Renal cortical epithelial cell (primary cell): ENCODE measurements at regions not wholly inside any gene's neighbourhood (a gene's known extent, or its start where the extent isn't known, plus 50 kb on each side); places are given as distances from the start of the nearest gene placed in this dataset.
"Not testable (repeated sequence)": the region's sequence is repeated elsewhere in the genome, so short reads cannot be mapped to it uniquely, and the experiment has no call there.

Source experiments
- DNase-seq: peaks from one replicate; pipeline ENCODE4 v3.0.0-alpha.2; 2011; ENCODE audit warnings: low read depth

DNA sequence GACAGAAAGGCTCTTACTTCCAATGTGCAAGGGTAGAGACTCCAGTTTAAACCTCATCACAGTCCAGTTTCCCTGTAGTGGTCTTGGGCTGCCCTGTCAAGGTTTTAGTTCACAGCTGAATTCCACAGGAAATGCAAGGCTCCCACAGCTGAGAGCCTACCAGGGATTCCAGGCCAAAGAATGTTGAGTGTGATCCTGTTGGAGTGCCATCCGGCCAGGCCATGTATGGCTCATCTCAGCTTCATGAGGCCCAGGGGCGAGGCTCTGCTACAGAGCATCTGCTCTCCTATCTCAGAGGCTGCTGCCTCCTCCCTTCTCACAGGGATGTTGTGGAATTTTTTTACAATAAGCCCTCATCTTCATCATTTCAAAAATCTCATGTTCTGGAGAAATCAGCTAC, 239.8 kb upstream of the CCL2 start:
- no peak for DNase-seq

- no peak for DNase-seq
Measured at GRCh38 chr17:34024386-34024785, 230.7 kb upstream of the CCL2 start.

- no peak for DNase-seq
Measured at GRCh38 chr17:34024806-34025551, 230.1 kb upstream of the CCL2 start.

- not testable (repeated sequence) for DNase-seq
Measured at GRCh38 chr17:34030601-34031000, 224.5 kb upstream of the CCL2 start.

DNA sequence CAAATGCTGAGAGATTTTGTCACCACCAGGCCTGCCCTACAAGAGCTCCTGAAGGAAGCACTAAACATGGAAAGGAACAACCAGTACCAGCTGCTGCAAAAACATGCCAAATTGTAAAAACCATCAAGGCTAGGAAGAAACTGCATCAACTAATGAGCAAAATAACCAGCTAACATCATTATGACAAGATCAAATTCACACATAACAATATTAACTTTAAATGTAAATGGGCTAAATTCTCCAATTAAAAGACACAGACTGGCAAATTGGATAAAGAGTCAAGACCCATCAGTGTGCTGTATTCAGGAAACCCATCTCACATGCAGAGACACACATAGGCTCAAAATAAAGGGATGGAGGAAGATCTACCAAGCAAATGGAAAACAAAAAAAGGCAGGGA, 222.8 kb upstream of the CCL2 start:
- not testable (repeated sequence) for DNase-seq

- DNase-seq: not testable (repeated sequence)
Measured at GRCh38 chr17:34038786-34039185, 216.3 kb upstream of the CCL2 start.

DNA sequence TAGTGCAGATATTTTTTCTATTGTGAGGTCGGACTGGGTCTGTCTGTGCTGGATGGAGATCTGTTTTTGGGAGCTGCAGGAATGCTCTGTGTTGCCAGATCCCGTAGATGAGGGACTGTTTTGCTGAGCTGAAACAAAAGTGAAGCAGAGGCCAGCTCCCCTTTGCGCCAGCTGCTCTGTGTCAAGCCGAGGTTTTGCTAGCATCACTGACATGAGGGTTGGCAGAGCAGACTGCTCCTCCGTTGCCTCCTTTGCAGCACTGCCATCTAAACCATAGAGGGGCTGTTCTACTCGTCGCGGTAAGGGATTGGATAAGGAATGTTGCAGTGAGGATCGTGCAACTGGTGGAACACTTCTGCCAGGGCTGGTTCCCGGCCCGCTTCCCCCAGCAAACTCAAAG, 215.9 kb upstream of the CCL2 start:
- not testable (repeated sequence) for DNase-seq

GRCh38 chr17:34039759-34040555, 215.1 kb upstream of the CCL2 start:
- DNase-seq: not testable (repeated sequence)

GRCh38 chr17:34045990-34046389, 209.1 kb upstream of the CCL2 start:
- DNase-seq: no peak

DNA sequence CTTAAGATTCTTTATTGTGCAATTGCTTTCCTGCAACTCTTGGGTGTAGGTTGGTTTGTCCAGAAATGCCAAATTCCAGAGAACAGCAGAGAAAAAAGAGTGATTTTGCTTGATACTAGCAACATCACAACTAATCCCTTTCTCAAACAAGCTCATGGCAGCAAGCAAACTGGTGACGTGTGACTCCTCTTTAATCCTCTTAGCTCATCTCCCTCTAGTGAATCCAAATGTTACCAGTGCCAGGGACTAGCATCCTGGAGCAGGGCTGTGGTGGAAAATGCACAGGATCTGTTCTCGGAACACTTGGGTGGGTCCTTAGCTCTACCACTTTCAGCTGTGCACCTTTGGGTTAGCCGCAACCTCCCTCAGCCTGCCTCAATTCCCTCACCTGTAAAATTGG, 204.0 kb upstream of the CCL2 start:
- no peak for DNase-seq

DNA sequence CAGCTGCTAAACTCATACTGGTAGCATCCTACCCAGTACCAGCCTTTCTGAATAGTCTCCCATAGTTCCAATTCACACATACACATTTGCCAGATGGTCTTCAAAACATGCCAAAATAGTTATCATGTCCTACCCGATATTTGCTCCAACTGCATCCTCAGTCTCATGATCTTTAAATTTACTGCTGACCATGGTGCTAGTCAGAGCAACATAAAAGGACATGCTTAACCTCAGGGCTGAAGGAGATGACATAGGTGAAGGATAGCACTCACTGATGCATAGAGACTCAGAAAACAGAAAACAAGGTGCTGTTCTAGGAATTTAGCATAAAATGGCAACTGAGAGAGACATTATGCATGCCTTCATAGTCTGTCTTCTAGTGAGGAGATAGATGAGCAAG, 200.6 kb upstream of the CCL2 start:
- no peak for DNase-seq

DNA sequence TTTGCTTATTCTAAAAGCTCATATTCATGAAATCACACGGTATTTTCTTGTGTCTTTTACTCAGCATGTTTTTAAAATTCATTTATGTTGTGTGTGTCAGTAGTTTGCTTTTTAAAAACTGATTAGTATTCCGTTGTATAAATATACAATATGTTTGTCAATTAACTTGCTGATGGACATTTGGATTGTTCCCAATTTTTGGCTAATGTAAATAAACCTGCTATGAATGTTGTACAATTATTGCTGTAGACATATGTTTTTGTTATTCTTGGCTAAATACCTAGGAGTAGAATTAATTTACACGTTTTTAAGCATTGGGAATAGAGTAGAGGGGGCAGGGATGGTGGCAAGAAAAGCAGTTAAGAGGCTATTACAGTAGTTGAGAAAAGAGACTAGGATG, 199.5 kb upstream of the CCL2 start:
- no peak for DNase-seq

GRCh38 chr17:34059423-34060220, 195.5 kb upstream of the CCL2 start:
- no peak for DNase-seq

- no peak for DNase-seq
Measured at GRCh38 chr17:34066528-34066927, 188.6 kb upstream of the CCL2 start.

DNA sequence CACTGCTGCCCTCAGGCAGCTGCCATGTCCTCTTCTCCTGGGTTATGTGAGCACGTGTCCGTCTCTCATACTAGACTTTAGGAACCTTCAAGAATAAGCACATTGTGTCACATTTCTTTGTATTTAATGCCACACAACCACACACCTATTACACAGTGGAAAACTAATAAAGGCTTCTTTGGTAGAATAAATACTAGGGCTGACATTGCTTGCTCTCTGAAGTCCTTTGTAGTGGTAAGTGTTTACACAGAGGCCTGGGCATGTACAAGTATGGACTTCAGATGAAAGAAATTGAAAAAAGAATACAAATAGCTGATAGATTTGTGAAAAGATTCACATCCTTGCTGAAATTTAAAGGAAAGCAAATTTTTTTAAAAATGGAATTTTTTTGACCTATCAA, 188.1 kb upstream of the CCL2 start:
- DNase-seq: no peak

- DNase-seq: no peak
Measured at GRCh38 chr17:34068571-34068970, 186.5 kb upstream of the CCL2 start.

DNA sequence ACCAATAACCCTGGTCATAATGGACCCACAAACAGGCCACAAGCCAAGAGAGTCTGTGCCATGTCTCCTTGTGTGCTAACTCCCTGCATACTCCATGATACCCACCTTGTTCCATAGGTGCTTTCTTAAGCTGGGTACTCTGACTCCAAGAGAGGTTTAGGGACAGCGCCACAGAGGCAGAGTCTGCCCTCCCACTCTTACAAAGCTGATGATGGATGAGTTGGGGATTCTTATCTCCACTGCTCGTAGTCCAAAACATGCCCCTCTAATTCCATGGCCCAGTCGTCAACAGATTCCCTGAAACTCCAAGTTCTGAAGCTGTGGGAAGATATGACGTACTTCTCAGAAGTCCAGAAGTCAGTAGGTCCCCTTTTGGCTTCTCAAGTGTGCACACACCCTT, 184.4 kb upstream of the CCL2 start:
- DNase-seq: no peak

DNA sequence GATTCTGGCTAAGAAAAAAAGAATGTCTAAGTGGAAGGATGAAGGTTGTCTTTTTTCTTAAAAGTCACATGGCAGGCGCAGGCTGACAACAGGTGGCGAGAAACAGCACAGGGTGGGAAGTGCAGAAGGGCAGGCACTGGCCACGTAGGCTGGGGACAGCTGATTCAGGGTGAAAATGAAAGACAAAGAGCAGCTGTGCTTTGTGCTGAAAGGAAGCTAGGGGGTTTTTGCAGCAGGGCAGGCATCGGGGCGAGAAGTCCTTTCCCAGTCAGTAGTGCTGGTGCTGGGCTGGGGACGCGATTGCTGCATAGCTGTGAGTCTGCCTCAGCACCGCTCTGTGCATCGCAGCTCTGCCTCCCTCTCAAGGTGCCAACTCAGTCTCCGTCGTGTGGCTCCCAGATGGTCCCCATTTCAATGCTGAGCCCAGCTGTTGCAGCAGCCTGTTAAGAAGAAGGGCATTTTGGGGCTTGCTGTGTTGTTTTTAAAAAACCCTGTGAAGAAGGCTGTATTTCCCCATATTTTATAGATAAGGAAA, 183.1 kb upstream of the CCL2 start:
- no peak for DNase-seq

DNA sequence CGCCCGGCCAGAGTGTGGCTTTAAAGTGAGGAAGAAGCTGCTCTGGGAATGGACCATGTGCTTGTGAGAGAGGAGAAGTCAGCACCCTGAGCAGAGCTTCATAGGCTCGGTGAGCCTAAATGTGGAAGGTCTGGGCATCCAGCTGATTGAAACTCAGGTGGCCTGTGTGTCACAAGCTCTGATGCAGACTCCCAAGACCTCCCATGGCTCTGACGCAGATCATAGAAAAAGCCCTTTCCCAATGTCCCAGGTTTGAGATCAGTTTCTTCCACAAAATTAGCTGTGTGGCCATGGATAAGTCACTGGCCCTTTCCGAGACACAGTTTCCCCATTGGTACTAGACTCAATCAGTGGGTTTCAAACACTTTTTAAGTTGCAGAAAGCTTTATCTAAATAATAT, 180.0 kb upstream of the CCL2 start:
- DNase-seq: no peak

GRCh38 chr17:34076743-34077631, 178.1 kb upstream of the CCL2 start:
- DNase-seq: no peak

- no peak for DNase-seq
Measured at GRCh38 chr17:34081269-34081668, 173.8 kb upstream of the CCL2 start.
